Keratinocyte (primary cell): ENCODE measurements at regions not wholly inside any gene's neighbourhood (a gene's known extent, or its start where the extent isn't known, plus 50 kb on each side); places are given as distances from the start of the nearest gene placed in this dataset.

ENCODE experiments used
- DNase-seq: peaks from one replicate; pipeline ENCODE4 v3.0.0-alpha.2; 2011; ENCODE audit warnings: low read depth, missing footprints, low spot score
- FAIRE-seq: peaks from 2 replicates; lab custom pipeline; 2011; peaks lifted over from hg19 to GRCh38; lab: Jason Lieb, UNC
- H2AFZ ChIP-seq: 2 replicates; pipeline ENCODE4 v1.6.0; 2012; ENCODE audit warnings: low read length, control low read depth, inconsistent platforms; ENCODE audit not compliant: control insufficient read depth
- H3K27ac ChIP-seq: 2 replicates; pipeline ENCODE4 v1.5.1; 2011; ENCODE audit warnings: low read length; ENCODE audit not compliant: control insufficient read depth, insufficient read depth
- H3K27me3 ChIP-seq: 3 replicates; pipeline ENCODE4 v1.6.0; 2011; ENCODE audit warnings: low read length; ENCODE audit not compliant: control insufficient read depth, insufficient read depth; ENCODE audit errors: extremely low read depth
- H3K36me3 ChIP-seq, 2 experiments: 2 replicates in 1 of 2; 3 replicates in 1 of 2; pipeline ENCODE4 v1.5.1; 2011; ENCODE audit warnings: low read length in 2 of 2, mild to moderate bottlenecking in 1 of 2; ENCODE audit not compliant: control insufficient read depth in 2 of 2, insufficient read depth in 2 of 2; ENCODE audit errors: extremely low read depth in 1 of 2
- H3K4me1 ChIP-seq: 3 replicates; pipeline ENCODE4 v1.5.1; 2011; ENCODE audit warnings: low read length; ENCODE audit not compliant: control insufficient read depth, insufficient read depth; ENCODE audit errors: extremely low read depth
- H3K4me2 ChIP-seq: 3 replicates; pipeline ENCODE4 v1.6.0; 2011; ENCODE audit warnings: low read depth, low read length; ENCODE audit not compliant: control insufficient read depth, insufficient read depth; ENCODE audit errors: extremely low read depth
- H3K4me3 ChIP-seq, 3 experiments: fragments of 200-600 bp in 1 of 3; sonication (generic) in 1 of 3; 2 replicates in 2 of 3; 3 replicates in 1 of 3; pipeline ENCODE4 v1.5.1; 2011 to 2016; ENCODE audit warnings: low read length in 3 of 3, mild to moderate bottlenecking in 3 of 3, control low read depth in 2 of 3, inconsistent platforms in 1 of 3, low read depth in 1 of 3, mixed read lengths in 1 of 3, mixed run types in 1 of 3, moderate library complexity in 1 of 3; ENCODE audit not compliant: control insufficient read depth in 2 of 3, insufficient read depth in 2 of 3; ENCODE audit errors: extremely low read depth in 1 of 3
- H3K79me2 ChIP-seq: 2 replicates; pipeline ENCODE4 v1.6.0; 2012; ENCODE audit warnings: low read length; ENCODE audit not compliant: control insufficient read depth, insufficient read depth
- H3K9ac ChIP-seq: 3 replicates; pipeline ENCODE4 v1.6.0; 2011; ENCODE audit warnings: low read length; ENCODE audit not compliant: control insufficient read depth, insufficient read depth; ENCODE audit errors: extremely low read depth
- H3K9me1 ChIP-seq: 3 replicates; pipeline ENCODE4 v1.6.0; 2011; ENCODE audit warnings: low read length; ENCODE audit not compliant: control insufficient read depth, insufficient read depth; ENCODE audit errors: extremely low read depth
- H3K9me3 ChIP-seq: 2 replicates; pipeline ENCODE4 v1.5.1; 2012; ENCODE audit warnings: low read depth, low read length; ENCODE audit not compliant: control insufficient read depth
- H4K20me1 ChIP-seq: 3 replicates; pipeline ENCODE4 v1.6.0; 2011; ENCODE audit warnings: low read length; ENCODE audit not compliant: control insufficient read depth, insufficient read depth; ENCODE audit errors: extremely low read depth
- EZH2 ChIP-seq: IDR thresholded peaks from one replicate; pipeline ENCODE4 v1.6.1; 2012; ENCODE audit warnings: inconsistent platforms, mild to moderate bottlenecking, low read length, moderate library complexity
- dilution Hi-C: fragments of 300-500 bp; cut with MboI; formaldehyde crosslinking; loops from one replicate; pipeline ENCODE4 v1.7.0; 2020; ENCODE audit warnings: low sequenced_read_pairs; ENCODE audit not compliant: extremely low pct_ligation_motif_present
- TF ChIP-seq, protein P1 (sequence below), 3 experiments: IDR thresholded peaks in 1 of 3; conservative IDR thresholded peaks in 1 of 3; optimal IDR thresholded peaks in 1 of 3; 2 replicates in 2 of 3; 3 replicates in 1 of 3; pipeline versions ENCODE3 to v1.5.1; 2011; ENCODE audit warnings: low read length in 3 of 3, mild to moderate bottlenecking in 3 of 3, moderate library complexity in 2 of 3, control low read depth in 1 of 3, inconsistent platforms in 1 of 3; ENCODE audit not compliant: insufficient read depth in 2 of 3; ENCODE audit errors: extremely low read depth in 1 of 3

DNA sequence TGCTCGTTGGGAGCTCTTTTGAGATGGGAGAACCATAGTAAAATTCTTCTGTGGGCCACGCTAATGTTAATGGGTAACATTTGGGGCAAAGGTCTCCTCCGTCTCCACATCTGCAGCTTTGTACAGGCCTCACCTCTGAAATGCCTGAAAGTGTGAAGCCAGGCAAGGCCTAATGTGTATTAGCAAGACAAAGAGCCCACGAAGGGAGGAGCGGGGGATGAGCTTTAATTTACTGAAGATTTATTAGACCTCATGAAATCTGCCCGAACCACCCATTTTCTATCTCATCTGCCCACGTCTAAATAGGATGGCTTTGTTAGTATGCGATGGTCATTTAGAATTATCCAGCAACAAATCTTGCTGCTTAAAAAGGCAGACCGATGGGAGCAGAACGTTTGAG, 408.9 kb downstream of the PMP22 start:
- FAIRE-seq (no peak), DNase-seq (no peak)
- no peaks in the 10 kb centered on the region for H3K9me1 ChIP-seq
- no peak overlapping the region for H3K4me2 ChIP-seq
- dilution Hi-C loops = no loop called here
- H3K36me3 ChIP-seq = no peaks in the 10 kb centered on the region
- no peak overlapping the region for H2AFZ ChIP-seq
- no peak overlapping the region for H3K9ac ChIP-seq
- no peaks in the 10 kb centered on the region for H3K9me3 ChIP-seq
- no peak overlapping the region for H3K27ac ChIP-seq
- no peaks in the 10 kb centered on the region for H4K20me1 ChIP-seq
- peaks cover 4% of the 10 kb centered on the region for H3K4me1 ChIP-seq
- no peak overlapping the region for H3K4me3 ChIP-seq
- TF ChIP-seq EZH2 = no peak
- TF ChIP-seq, protein P1, sequence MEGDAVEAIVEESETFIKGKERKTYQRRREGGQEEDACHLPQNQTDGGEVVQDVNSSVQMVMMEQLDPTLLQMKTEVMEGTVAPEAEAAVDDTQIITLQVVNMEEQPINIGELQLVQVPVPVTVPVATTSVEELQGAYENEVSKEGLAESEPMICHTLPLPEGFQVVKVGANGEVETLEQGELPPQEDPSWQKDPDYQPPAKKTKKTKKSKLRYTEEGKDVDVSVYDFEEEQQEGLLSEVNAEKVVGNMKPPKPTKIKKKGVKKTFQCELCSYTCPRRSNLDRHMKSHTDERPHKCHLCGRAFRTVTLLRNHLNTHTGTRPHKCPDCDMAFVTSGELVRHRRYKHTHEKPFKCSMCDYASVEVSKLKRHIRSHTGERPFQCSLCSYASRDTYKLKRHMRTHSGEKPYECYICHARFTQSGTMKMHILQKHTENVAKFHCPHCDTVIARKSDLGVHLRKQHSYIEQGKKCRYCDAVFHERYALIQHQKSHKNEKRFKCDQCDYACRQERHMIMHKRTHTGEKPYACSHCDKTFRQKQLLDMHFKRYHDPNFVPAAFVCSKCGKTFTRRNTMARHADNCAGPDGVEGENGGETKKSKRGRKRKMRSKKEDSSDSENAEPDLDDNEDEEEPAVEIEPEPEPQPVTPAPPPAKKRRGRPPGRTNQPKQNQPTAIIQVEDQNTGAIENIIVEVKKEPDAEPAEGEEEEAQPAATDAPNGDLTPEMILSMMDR (optimal IDR thresholded peaks at IDR 0.05 in 1 of 3, IDR thresholded peaks at IDR 0.05 in 1 of 3, conservative IDR thresholded peaks at IDR 0.05 in 1 of 3; ENCODE audit: extremely low read depth in 1 of 3, insufficient read depth in 2 of 3, low read length in 3 of 3) = no peak
- H3K79me2 ChIP-seq = no peaks in the 10 kb centered on the region
- H3K27me3 ChIP-seq = no peaks in the 10 kb centered on the region

DNA sequence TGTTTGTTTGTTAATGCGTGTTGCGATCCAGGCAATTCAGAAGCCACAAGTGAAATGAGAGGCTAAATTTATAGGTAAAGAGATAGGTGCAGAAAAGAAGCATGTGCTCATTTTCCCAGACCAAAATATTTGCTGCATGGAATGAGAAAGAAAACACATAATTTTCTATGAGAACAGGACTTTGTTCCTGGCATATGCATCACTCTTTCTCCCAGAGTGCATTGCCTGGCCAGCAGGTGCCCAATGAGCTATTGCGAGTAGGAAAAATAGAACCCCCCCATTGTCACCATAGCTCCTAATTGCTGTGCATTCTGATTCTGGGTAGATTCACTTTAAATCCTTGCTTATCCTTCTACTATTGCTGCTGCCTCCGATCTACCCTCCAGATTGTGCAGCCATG, 410.4 kb downstream of the PMP22 start:
- Histone ChIP-seq H3K4me2 (no peak overlapping the region), H4K20me1 (no peaks in the 10 kb centered on the region), H3K9me1 (no peaks in the 10 kb centered on the region), H2AFZ (no peak overlapping the region), H3K27ac (no peak overlapping the region), H3K36me3 (no peaks in the 10 kb centered on the region), H3K4me3 (no peak overlapping the region), H3K27me3 (no peaks in the 10 kb centered on the region), H3K4me1 (peaks cover 2% of the 10 kb centered on the region), H3K9ac (no peak overlapping the region), H3K79me2 (no peaks in the 10 kb centered on the region), H3K9me3 (no peaks in the 10 kb centered on the region)
- no peak for DNase-seq
- no peak for FAIRE-seq
- TF ChIP-seq, protein P1 (optimal IDR thresholded peaks at IDR 0.05 in 1 of 3, IDR thresholded peaks at IDR 0.05 in 1 of 3, conservative IDR thresholded peaks at IDR 0.05 in 1 of 3; ENCODE audit: extremely low read depth in 1 of 3, insufficient read depth in 2 of 3, low read length in 3 of 3) = no peak
- no peak for TF ChIP-seq EZH2
- dilution Hi-C loops = no loop called here
